Endodermal cell (in vitro differentiated cells): ENCODE measurements at regions not wholly inside any gene's neighbourhood (a gene's known extent, or its start where the extent isn't known, plus 50 kb on each side); places are given as distances from the start of the nearest gene placed in this dataset.
A peak's percentile ranks its signal among the peaks of the same experiment; 100 is the strongest.

ENCODE experiments used
- DNase-seq: peaks from one replicate; pipeline ENCODE4 v3.0.0-alpha.2; 2017
- H3K27ac ChIP-seq: 2 replicates; pipeline ENCODE4 v1.5.1; 2013; ENCODE audit warnings: mild to moderate bottlenecking, low read depth, low read length, moderate library complexity
- H3K27me3 ChIP-seq: 2 replicates; pipeline ENCODE4 v1.6.1; 2013; ENCODE audit warnings: mild to moderate bottlenecking, low read length, moderate library complexity; ENCODE audit not compliant: insufficient read depth, control insufficient read depth, poor library complexity, severe bottlenecking
- H3K36me3 ChIP-seq: 2 replicates; pipeline ENCODE4 v1.7.0; 2013; ENCODE audit warnings: mild to moderate bottlenecking, low read length, moderate library complexity; ENCODE audit not compliant: control insufficient read depth, insufficient read depth
- H3K4me1 ChIP-seq: one replicate; pipeline ENCODE4 v1.7.0; 2013; ENCODE audit warnings: low read length; ENCODE audit not compliant: control insufficient read depth, insufficient read depth
- H3K4me3 ChIP-seq: 2 replicates; pipeline ENCODE4 v1.5.1; 2013; ENCODE audit warnings: mild to moderate bottlenecking, low read length, moderate library complexity
- H3K9ac ChIP-seq: 2 replicates; pipeline ENCODE4 v1.6.1; 2013; ENCODE audit warnings: mild to moderate bottlenecking, low read length, moderate library complexity; ENCODE audit not compliant: poor library complexity, severe bottlenecking; ENCODE audit errors: extremely low read depth
- H3K9me3 ChIP-seq: 2 replicates; pipeline ENCODE4 v1.6.1; 2013; ENCODE audit warnings: mild to moderate bottlenecking, low read length, moderate library complexity; ENCODE audit not compliant: control insufficient read depth
- H3K27ac Mint-ChIP-seq: 2 replicates; pipeline ENCODE4 v1.8.0; 2020; ENCODE audit warnings: mixed read lengths
- H3K27me3 Mint-ChIP-seq: 2 replicates; pipeline ENCODE4 v1.8.0; 2021; ENCODE audit warnings: mild to moderate bottlenecking, mixed read lengths; ENCODE audit not compliant: insufficient read depth
- H3K36me3 Mint-ChIP-seq: 2 replicates; pipeline ENCODE4 v1.8.0; 2020; ENCODE audit warnings: low read depth, mixed read lengths
- H3K4me1 Mint-ChIP-seq: 2 replicates; pipeline ENCODE4 v1.8.0; 2020; ENCODE audit warnings: mixed read lengths
- H3K4me3 Mint-ChIP-seq: 2 replicates; pipeline ENCODE4 v1.8.0; 2020; ENCODE audit warnings: mild to moderate bottlenecking, moderate library complexity, mixed read lengths
- H3K9me3 Mint-ChIP-seq: 2 replicates; pipeline ENCODE4 v1.8.0; 2020; ENCODE audit warnings: mild to moderate bottlenecking, mixed read lengths
- WGBS, 2 experiments: methylation state at CpG; one replicate each; pipeline versions ENCODE4 v1.1.5 to v1.1.7; 2013; ENCODE audit warnings: missing lambda C conversion rate in 2 of 2, mixed read lengths in 1 of 2; ENCODE audit not compliant: insufficient coverage in 1 of 2, insufficient read length in 1 of 2; 5-methylcytosine and 5-hydroxymethylcytosine counted together
- TF ChIP-seq, protein P1 (sequence below): fragments of 200-600 bp; sonication (generic); conservative IDR thresholded peaks from 2 replicates; pipeline ENCODE4 v1.5.0; 2021; ENCODE audit warnings: antibody characterized with exemption, mild to moderate bottlenecking

DNA sequence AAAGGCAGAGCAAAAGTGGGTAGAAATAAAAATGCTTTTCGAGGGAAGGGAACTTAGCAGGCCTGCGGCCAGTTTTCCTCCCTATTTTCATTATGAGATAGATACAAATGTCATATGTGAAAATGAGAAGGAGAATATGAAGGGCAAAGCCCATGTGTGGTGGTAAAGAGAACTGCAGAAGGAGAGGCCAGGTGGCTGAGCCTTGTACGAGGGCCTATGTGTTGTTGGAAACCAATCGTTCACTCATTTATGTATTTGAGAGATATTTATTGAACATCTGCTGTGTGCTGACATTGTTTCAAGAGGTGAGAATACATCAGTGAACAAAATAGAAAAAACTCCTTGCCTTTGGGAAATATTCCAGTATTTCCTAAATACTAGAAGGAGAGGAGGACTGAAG is 147.7 kb downstream of the SH3BGRL2 start:
- Histone ChIP-seq H3K4me3 (no peak overlapping the region), H3K9me3 (no peaks in the 10 kb centered on the region), H3K27ac (no peak overlapping the region), H3K36me3 (no peaks in the 10 kb centered on the region), H3K9ac (no peak overlapping the region), H3K4me1 (no peaks in the 10 kb centered on the region), H3K27me3 (no peaks in the 10 kb centered on the region)
- no peak overlapping the region for H3K4me3 Mint-ChIP-seq
- H3K27ac Mint-ChIP-seq = no peak overlapping the region
- DNase-seq = no peak
- H3K27me3 Mint-ChIP-seq = no peaks in the 10 kb centered on the region
- WGBS, 2 experiments = 97% methylated on average over 4 of the region's 4 CpGs; no CpG with 5 or more reads in 1 of the 2 experiments
- TF ChIP-seq, protein P1, sequence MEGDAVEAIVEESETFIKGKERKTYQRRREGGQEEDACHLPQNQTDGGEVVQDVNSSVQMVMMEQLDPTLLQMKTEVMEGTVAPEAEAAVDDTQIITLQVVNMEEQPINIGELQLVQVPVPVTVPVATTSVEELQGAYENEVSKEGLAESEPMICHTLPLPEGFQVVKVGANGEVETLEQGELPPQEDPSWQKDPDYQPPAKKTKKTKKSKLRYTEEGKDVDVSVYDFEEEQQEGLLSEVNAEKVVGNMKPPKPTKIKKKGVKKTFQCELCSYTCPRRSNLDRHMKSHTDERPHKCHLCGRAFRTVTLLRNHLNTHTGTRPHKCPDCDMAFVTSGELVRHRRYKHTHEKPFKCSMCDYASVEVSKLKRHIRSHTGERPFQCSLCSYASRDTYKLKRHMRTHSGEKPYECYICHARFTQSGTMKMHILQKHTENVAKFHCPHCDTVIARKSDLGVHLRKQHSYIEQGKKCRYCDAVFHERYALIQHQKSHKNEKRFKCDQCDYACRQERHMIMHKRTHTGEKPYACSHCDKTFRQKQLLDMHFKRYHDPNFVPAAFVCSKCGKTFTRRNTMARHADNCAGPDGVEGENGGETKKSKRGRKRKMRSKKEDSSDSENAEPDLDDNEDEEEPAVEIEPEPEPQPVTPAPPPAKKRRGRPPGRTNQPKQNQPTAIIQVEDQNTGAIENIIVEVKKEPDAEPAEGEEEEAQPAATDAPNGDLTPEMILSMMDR = peak; percentile 50
- no peaks in the 10 kb centered on the region for H3K36me3 Mint-ChIP-seq
- no peaks in the 10 kb centered on the region for H3K9me3 Mint-ChIP-seq
- peaks cover 11% of the 10 kb centered on the region for H3K4me1 Mint-ChIP-seq

DNA sequence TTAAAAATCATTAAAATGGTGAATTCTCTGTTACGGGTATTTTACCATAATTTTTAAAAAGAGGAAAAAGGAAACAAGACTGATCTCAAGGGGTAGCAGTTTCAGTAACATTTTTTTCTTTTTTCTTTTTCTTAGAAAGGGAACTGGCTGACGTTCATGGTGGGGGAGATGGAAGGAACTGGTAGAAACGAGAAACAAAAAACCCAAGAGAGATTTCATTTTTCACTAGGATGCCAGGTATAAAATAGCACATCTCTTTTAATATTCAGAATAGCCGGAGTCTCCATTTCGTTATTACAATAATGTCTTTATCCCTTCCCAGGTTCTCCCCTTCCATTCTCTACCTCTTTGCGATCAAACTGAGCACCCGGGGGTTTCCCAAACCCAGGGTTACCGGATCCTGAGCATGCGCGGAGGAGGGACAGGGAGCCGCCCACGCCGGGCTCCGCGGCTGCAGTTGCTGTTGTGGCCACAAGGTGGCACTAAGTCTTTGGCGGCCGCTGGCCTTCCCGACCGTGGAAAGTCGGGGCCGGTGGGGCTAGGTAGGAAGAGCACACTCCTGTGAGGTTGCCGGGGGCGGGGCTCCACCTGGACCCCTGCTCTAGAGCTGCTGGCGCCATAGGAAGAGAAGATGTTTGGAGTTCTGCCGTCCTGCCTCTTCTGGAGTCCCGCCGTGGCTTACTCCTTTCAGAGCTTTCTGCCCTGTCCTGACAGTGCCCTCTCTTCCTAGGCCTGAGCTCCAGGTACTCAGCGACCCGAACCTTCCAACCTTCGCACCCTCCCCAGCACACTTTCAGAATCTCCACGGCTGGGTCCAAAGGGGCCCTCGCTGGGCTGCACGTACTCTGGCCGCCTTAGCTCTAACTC is 146.8 kb downstream of the SH3BGRL2 start:
- TF ChIP-seq, protein P1 = peak; percentile 98
- H3K27me3 Mint-ChIP-seq = no peaks in the 10 kb centered on the region
- Histone ChIP-seq H3K9me3 (no peaks in the 10 kb centered on the region), H3K27ac (no peak overlapping the region), H3K4me1 (peaks cover 1% of the 10 kb centered on the region), H3K9ac (no peak overlapping the region), H3K4me3 (no peak overlapping the region), H3K27me3 (no peaks in the 10 kb centered on the region), H3K36me3 (no peaks in the 10 kb centered on the region)
- no peak overlapping the region for H3K27ac Mint-ChIP-seq
- H3K36me3 Mint-ChIP-seq = no peaks in the 10 kb centered on the region
- no peaks in the 10 kb centered on the region for H3K9me3 Mint-ChIP-seq
- H3K4me1 Mint-ChIP-seq = peaks cover 11% of the 10 kb centered on the region
- 37 to 77% methylated on average over 10 to 34 of the region's 34 CpGs for WGBS, 2 experiments
- H3K4me3 Mint-ChIP-seq = peak overlapping the region; percentile 43
- DNase-seq = peak; percentile 95

DNA sequence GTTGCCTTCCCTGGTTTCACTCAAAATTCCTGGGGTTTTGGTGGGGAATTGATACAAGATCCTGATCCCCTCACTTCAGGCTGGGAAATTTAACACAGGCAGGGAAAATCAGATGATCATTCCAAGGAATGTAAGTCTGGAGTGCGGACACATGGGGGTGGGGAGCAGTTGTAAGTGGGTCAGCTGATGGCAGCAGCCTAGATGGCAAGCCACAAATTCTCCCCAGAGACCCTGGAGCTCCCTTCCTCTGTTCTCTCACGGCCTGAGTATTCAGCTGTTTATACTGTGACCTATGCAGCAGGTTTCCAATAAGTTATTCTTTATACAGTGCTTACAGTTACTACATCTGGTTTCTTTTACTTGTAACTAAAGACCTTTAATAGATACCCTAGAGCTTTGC is 144.9 kb downstream of the SH3BGRL2 start:
- TF ChIP-seq, protein P1 = no peak
- Mint-ChIP-seq H3K4me1 (peaks cover 14% of the 10 kb centered on the region), H3K36me3 (no peaks in the 10 kb centered on the region), H3K27me3 (no peaks in the 10 kb centered on the region), H3K9me3 (no peaks in the 10 kb centered on the region), H3K27ac (no peak overlapping the region), H3K4me3 (no peak overlapping the region)
- WGBS, 2 experiments = 92 to 100% methylated on average over 1 to 2 of the region's 2 CpGs
- Histone ChIP-seq H3K36me3 (no peaks in the 10 kb centered on the region), H3K9me3 (no peaks in the 10 kb centered on the region), H3K4me1 (peaks cover 3% of the 10 kb centered on the region), H3K9ac (no peak overlapping the region), H3K27ac (no peak overlapping the region), H3K4me3 (no peak overlapping the region), H3K27me3 (no peaks in the 10 kb centered on the region)
- no peak for DNase-seq
